GM18909 (cell line): ENCODE measurements at regions not wholly inside any gene's neighbourhood (a gene's known extent, or its start where the extent isn't known, plus 50 kb on each side); places are given as distances from the start of the nearest gene placed in this dataset.

Source experiments
- ATAC-seq: cut with Tn5 transposase; IDR thresholded peaks from one replicate; pipeline ENCODE4 v1.9.1; 2021; ENCODE audit warnings: mild to moderate bottlenecking; ENCODE audit not compliant: unreplicated experiment, poor library complexity

GRCh38 chr3:184632551-184633236 is 71.1 kb downstream of the EPHB3 start:
- no peak for ATAC-seq
